GM12874 (cell line): ENCODE measurements at regions not wholly inside any gene's neighbourhood (a gene's known extent, or its start where the extent isn't known, plus 50 kb on each side); places are given as distances from the start of the nearest gene placed in this dataset.

Source experiments
- CTCF ChIP-seq: IDR thresholded peaks from 2 replicates; pipeline ENCODE4 v1.5.1; 2011; ENCODE audit warnings: low read depth, mild to moderate bottlenecking, control low read depth, low read length, moderate library complexity; ENCODE audit not compliant: insufficient read depth

- TF ChIP-seq CTCF, result no peak
Observed at GRCh38 chr5:162382839-162383238, 315.3 kb downstream of the GABRG2 start.

- no peak for TF ChIP-seq CTCF
Observed at GRCh38 chr5:162384225-162384624, 316.7 kb downstream of the GABRG2 start.

GRCh38 chr5:162391833-162392232, 324.3 kb downstream of the GABRG2 start:
- TF ChIP-seq CTCF, result no peak

GRCh38 chr5:162392336-162392735, 324.8 kb downstream of the GABRG2 start:
- TF ChIP-seq CTCF, result no peak

- TF ChIP-seq CTCF, result no peak
Observed at GRCh38 chr5:162393534-162393933, 326.0 kb downstream of the GABRG2 start.

GRCh38 chr5:162407614-162408013, 340.0 kb downstream of the GABRG2 start:
- TF ChIP-seq CTCF, result no peak

GRCh38 chr5:162410365-162410764, 342.8 kb downstream of the GABRG2 start:
- TF ChIP-seq CTCF, result no peak

GRCh38 chr5:162429142-162429541, 361.6 kb downstream of the GABRG2 start:
- TF ChIP-seq CTCF, result no peak
